Lung (tissue), 11 donors: ENCODE measurements at regions not wholly inside any gene's neighbourhood (a gene's known extent, or its start where the extent isn't known, plus 50 kb on each side); places are given as distances from the start of the nearest gene placed in this dataset.

ENCODE experiments used
- ATAC-seq: fragments of 200-7000 bp; cut with Tn5 transposase; one replicate; pipeline ENCODE4 v1.9.1; 2020; ENCODE audit warnings: moderate number of reproducible peaks; ENCODE audit not compliant: insufficient read depth, low FRiP score
- DNase-seq, 3 donors: peaks; one replicate each; pipeline ENCODE4 v3.0.0-alpha.2; 2013 to 2017
- H3K27ac ChIP-seq, 2 donors: one replicate each; pipeline ENCODE4 v1.5.1; 2013; ENCODE audit warnings: mild to moderate bottlenecking in 2 of 2, moderate library complexity in 2 of 2, control low read depth in 1 of 2, inconsistent platforms in 1 of 2, low read depth in 1 of 2, low read length in 1 of 2
- H3K27me3 ChIP-seq, 3 donors: one replicate each; pipeline ENCODE4 v1.5.1; 2013; ENCODE audit warnings: low read length in 2 of 3; ENCODE audit not compliant: control insufficient read depth in 3 of 3, insufficient read depth in 3 of 3
- H3K36me3 ChIP-seq, 4 donors: one replicate each; pipeline ENCODE4 v1.5.1; 2013; ENCODE audit warnings: low read length in 4 of 4, mild to moderate bottlenecking in 1 of 4, moderate library complexity in 1 of 4; ENCODE audit not compliant: control insufficient read depth in 4 of 4, insufficient read depth in 4 of 4
- H3K4me1 ChIP-seq, 5 donors: one replicate each; pipeline ENCODE4 v1.5.1; 2013; ENCODE audit warnings: low read length in 5 of 5, mild to moderate bottlenecking in 2 of 5, moderate library complexity in 1 of 5; ENCODE audit not compliant: control insufficient read depth in 5 of 5, insufficient read depth in 5 of 5
- H3K4me3 ChIP-seq: one replicate; pipeline ENCODE4 v1.5.1; 2013; ENCODE audit warnings: mild to moderate bottlenecking, control low read depth, moderate library complexity
- H3K9ac ChIP-seq, 2 donors: one replicate each; pipeline ENCODE4 v1.5.1; 2013; ENCODE audit warnings: low read length in 2 of 2, control low read depth in 1 of 2; ENCODE audit not compliant: insufficient read depth in 1 of 2
- H3K9me3 ChIP-seq, 4 donors: one replicate each; pipeline ENCODE4 v1.5.1; 2013; ENCODE audit warnings: low read length in 3 of 4, mild to moderate bottlenecking in 1 of 4, moderate library complexity in 1 of 4; ENCODE audit not compliant: control insufficient read depth in 4 of 4, insufficient read depth in 3 of 4
- WGBS, 2 donors: extraction: QIAGEN DNeasy Blood & Tissue Kit; methylation state at CpG; one replicate each; pipeline ENCODE4 v1.1.7; 2013; 5-methylcytosine and 5-hydroxymethylcytosine counted together
- TF ChIP-seq, protein P1 (sequence below): IDR thresholded peaks from 2 replicates; pipeline ENCODE4 v1.5.1; 2012; ENCODE audit warnings: mild to moderate bottlenecking; ENCODE audit errors: control extremely low read depth, extremely low read depth
- donor health status: control.
- donor health status: control.
- donor health status: Bipolar disorder and iron deficiency.
- donor health status: healthy.
- donor health status: DM: yes; HTN: yes; CAD: no.

DNA sequence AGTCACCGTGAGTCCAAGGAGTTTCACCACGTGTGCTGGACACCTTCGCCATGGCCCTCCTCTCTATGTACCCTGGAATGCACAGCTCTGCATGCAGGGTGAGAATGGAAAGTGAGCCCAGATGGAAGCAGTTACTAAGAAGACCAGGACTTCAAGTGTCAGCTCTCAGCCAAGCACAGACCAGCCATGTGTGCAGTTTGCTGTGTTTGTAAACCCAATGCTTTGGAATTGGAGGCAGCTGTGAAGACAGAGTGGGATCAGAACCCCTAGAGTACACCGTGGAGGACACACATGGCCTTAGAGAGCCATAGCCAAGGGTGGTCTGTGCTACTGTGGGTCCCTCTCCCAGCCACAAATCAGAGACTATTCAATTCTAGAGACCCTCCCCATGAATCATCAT lies 655.5 kb upstream of the ID2 start:
- TF ChIP-seq, protein P1, sequence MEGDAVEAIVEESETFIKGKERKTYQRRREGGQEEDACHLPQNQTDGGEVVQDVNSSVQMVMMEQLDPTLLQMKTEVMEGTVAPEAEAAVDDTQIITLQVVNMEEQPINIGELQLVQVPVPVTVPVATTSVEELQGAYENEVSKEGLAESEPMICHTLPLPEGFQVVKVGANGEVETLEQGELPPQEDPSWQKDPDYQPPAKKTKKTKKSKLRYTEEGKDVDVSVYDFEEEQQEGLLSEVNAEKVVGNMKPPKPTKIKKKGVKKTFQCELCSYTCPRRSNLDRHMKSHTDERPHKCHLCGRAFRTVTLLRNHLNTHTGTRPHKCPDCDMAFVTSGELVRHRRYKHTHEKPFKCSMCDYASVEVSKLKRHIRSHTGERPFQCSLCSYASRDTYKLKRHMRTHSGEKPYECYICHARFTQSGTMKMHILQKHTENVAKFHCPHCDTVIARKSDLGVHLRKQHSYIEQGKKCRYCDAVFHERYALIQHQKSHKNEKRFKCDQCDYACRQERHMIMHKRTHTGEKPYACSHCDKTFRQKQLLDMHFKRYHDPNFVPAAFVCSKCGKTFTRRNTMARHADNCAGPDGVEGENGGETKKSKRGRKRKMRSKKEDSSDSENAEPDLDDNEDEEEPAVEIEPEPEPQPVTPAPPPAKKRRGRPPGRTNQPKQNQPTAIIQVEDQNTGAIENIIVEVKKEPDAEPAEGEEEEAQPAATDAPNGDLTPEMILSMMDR, result no peak
- Histone ChIP-seq H3K9ac (no peak overlapping the region), H3K36me3 (no peaks in the 10 kb centered on the region), H3K4me1 (peaks cover 0 to 3% (median 0%) of the 10 kb centered on the region in 5 donors), H3K9me3 (no peaks in the 10 kb centered on the region), H3K27ac (no peak overlapping the region), H3K27me3 (no peaks in the 10 kb centered on the region), H3K4me3 (no peak overlapping the region)
- no peak for DNase-seq
- 91 to 96% methylated on average over 4 of the region's 4 CpGs for WGBS, 2 donors
- ATAC-seq, result no peak

DNA sequence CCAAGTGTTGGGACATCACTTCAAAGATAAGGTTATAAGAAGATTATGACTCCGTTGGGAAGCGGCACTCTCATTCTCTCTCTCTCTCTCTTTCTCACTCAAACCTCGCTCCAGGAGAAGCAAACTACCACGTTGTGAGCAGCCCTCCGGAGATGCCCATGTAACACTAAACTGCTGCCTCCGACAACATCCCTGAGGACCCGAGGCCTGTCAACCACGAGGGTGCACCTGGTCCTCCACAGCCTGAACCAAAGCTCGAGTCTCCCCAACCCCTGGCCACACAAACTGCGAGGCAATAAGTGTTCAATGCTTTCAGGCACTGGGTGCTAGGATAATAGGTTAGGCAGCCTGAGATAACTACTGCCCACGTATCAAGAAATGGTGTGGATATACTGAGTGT lies 654.5 kb upstream of the ID2 start:
- no peaks in the 10 kb centered on the region for H3K36me3 ChIP-seq
- no peak overlapping the region for H3K9ac ChIP-seq
- TF ChIP-seq, protein P1, result no peak
- DNase-seq (no peak), ATAC-seq (no peak)
- 94 to 97% methylated on average over 11 of the region's 11 CpGs for WGBS, 2 donors
- H3K9me3 ChIP-seq, result no peaks in the 10 kb centered on the region
- no peak overlapping the region for H3K4me3 ChIP-seq
- H3K4me1 ChIP-seq, result no peaks in the 10 kb centered on the region
- no peaks in the 10 kb centered on the region for H3K27me3 ChIP-seq
- H3K27ac ChIP-seq, result no peak overlapping the region

DNA sequence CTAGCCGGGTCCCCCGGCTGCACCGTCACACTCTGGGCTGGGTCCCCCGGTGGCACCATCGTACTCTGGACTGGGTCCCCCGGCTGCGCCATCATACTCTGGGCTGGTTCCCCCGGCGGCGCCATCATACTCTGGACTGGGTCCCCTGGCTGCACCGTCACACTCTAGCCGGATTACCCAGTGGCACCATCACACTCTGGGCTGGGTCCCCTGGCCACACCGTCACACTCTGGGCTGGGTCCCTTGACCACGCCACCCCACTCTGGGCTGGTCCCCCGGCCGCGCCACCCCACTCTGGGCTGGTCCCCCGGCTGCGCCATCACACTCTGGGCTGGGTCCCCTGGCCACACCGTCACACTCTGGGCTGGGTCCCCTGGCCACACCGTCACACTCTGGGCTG lies 653.8 kb upstream of the ID2 start:
- H3K27ac ChIP-seq, result no peak overlapping the region
- H3K4me1 ChIP-seq, result no peaks in the 10 kb centered on the region
- no peaks in the 10 kb centered on the region for H3K9me3 ChIP-seq
- H3K27me3 ChIP-seq, result no peaks in the 10 kb centered on the region
- no peak overlapping the region for H3K4me3 ChIP-seq
- WGBS, 2 donors, result 93% methylated on average over 17 to 21 of the region's 21 CpGs
- TF ChIP-seq, protein P1, result no peak
- ATAC-seq (no peak), DNase-seq (no peak)
- H3K9ac ChIP-seq, result no peak overlapping the region
- H3K36me3 ChIP-seq, result no peaks in the 10 kb centered on the region

DNA sequence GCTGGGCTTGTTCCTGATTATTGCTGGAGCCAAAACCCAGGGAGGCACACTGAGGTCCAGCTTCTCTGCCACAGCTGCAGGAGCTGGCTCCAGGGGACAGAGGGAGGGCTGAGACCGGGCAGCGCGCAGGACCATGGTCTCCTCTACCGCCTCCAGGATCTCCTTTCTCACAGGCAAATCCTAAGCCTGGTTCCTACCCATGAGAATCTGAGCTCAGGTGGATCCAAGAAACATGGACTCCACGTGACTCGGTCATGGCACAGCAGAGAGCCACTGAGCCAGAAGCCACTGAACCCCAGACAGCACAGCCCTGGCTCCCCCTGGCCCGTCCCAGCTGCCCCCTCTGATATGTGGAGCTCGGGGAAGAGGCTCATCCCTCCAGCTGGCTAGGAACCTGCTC lies 653.4 kb upstream of the ID2 start:
- DNase-seq, result no peak

More for the DNA sequence above, 653.4 kb upstream of the ID2 start:
- H3K9ac ChIP-seq, result no peak overlapping the region
- TF ChIP-seq, protein P1, result no peak
- WGBS, 2 donors, result 85 to 90% methylated on average over 8 of the region's 8 CpGs
- H3K27me3 ChIP-seq, result no peaks in the 10 kb centered on the region
- ATAC-seq, result no peak
- H3K9me3 ChIP-seq, result no peaks in the 10 kb centered on the region
- no peak overlapping the region for H3K27ac ChIP-seq
- H3K4me3 ChIP-seq, result no peak overlapping the region
- H3K36me3 ChIP-seq, result no peaks in the 10 kb centered on the region
- H3K4me1 ChIP-seq, result no peaks in the 10 kb centered on the region
